Liver (tissue), 8 donors: ENCODE measurements at regions not wholly inside any gene's neighbourhood (a gene's known extent, or its start where the extent isn't known, plus 50 kb on each side); places are given as distances from the start of the nearest gene placed in this dataset.

Experiments
- DNase-seq: peaks from one replicate; pipeline ENCODE4 v3.0.0-alpha.2; 2017; ENCODE audit warnings: low spot score
- H3K27ac ChIP-seq, 2 donors: one replicate each; pipeline ENCODE4 v1.7.0; 2013; ENCODE audit warnings: inconsistent platforms in 2 of 2, low read length in 2 of 2, control low read depth in 1 of 2, low read depth in 1 of 2, mild to moderate bottlenecking in 1 of 2
- H3K27me3 ChIP-seq, 4 donors: one replicate each; pipeline versions ENCODE4 v1.6.1 to v1.7.0; 2013; ENCODE audit warnings: low read length in 3 of 4, inconsistent platforms in 1 of 4, mild to moderate bottlenecking in 1 of 4, moderate library complexity in 1 of 4; ENCODE audit not compliant: control insufficient read depth in 4 of 4, insufficient read depth in 4 of 4
- H3K36me3 ChIP-seq, 4 donors: one replicate each; pipeline versions ENCODE4 v1.6.1 to v1.7.0; 2013; ENCODE audit warnings: low read length in 3 of 4, mild to moderate bottlenecking in 3 of 4, low read depth in 1 of 4, moderate library complexity in 1 of 4; ENCODE audit not compliant: control insufficient read depth in 4 of 4, insufficient read depth in 3 of 4
- H3K4me1 ChIP-seq, 4 donors: one replicate each; pipeline versions ENCODE4 v1.6.1 to v1.7.0; 2013; ENCODE audit warnings: low read length in 3 of 4, mild to moderate bottlenecking in 3 of 4, moderate library complexity in 1 of 4; ENCODE audit not compliant: control insufficient read depth in 4 of 4, insufficient read depth in 4 of 4
- H3K4me3 ChIP-seq, 3 donors: one replicate each; pipeline versions ENCODE4 v1.6.1 to v1.7.0; 2013; ENCODE audit warnings: low read length in 3 of 3, control low read depth in 1 of 3, low read depth in 1 of 3, mild to moderate bottlenecking in 1 of 3
- H3K9ac ChIP-seq, 2 donors: one replicate each; pipeline ENCODE4 v1.7.0; 2013; ENCODE audit warnings: low read length in 2 of 2, mild to moderate bottlenecking in 2 of 2, moderate library complexity in 2 of 2, control low read depth in 1 of 2, low read depth in 1 of 2
- H3K9me3 ChIP-seq, 4 donors: one replicate each; pipeline versions ENCODE4 v1.6.1 to v1.7.0; 2013; ENCODE audit warnings: low read length in 3 of 4; ENCODE audit not compliant: control insufficient read depth in 4 of 4
- EGR1 ChIP-seq, 2 donors: IDR thresholded peaks; 2 replicates each; pipeline ENCODE4 v1.6.1; 2016 to 2018; ENCODE audit warnings: antibody characterized with exemption in 2 of 2, low read depth in 2 of 2
- FOXA1 ChIP-seq: IDR thresholded peaks from 2 replicates; pipeline ENCODE4 v1.6.1; 2016; ENCODE audit warnings: antibody characterized with exemption
- FOXA2 ChIP-seq: IDR thresholded peaks from 2 replicates; pipeline ENCODE4 v1.6.1; 2016; ENCODE audit warnings: antibody characterized with exemption
- GABPA ChIP-seq, 2 donors: IDR thresholded peaks in 1 of 2; conservative IDR thresholded peaks in 1 of 2; 2 replicates each; pipeline ENCODE4 v1.6.1; 2016; ENCODE audit warnings: antibody characterized with exemption in 2 of 2, mild to moderate bottlenecking in 1 of 2, moderate library complexity in 1 of 2
- HNF4A ChIP-seq, 2 donors: conservative IDR thresholded peaks; 2 replicates each; pipeline ENCODE4 v1.6.1; 2016; ENCODE audit warnings: antibody characterized with exemption in 2 of 2, mild to moderate bottlenecking in 2 of 2
- HNF4G ChIP-seq: IDR thresholded peaks from 2 replicates; pipeline ENCODE4 v1.6.1; 2016; ENCODE audit warnings: antibody characterized with exemption
- JUND ChIP-seq, 2 donors: IDR thresholded peaks; 2 replicates each; pipeline ENCODE4 v1.6.1; 2016; ENCODE audit warnings: antibody characterized with exemption in 2 of 2
- NR2F2 ChIP-seq: IDR thresholded peaks from 2 replicates; pipeline ENCODE4 v1.6.1; 2016; ENCODE audit warnings: antibody characterized with exemption
- RAD21 ChIP-seq, 2 donors: IDR thresholded peaks; 2 replicates each; pipeline ENCODE4 v1.6.1; 2016; ENCODE audit warnings: antibody characterized with exemption in 2 of 2, mild to moderate bottlenecking in 2 of 2
- REST ChIP-seq: IDR thresholded peaks from 2 replicates; pipeline ENCODE4 v1.6.1; 2016; ENCODE audit warnings: antibody characterized with exemption, mild to moderate bottlenecking
- RXRA ChIP-seq, 2 donors: IDR thresholded peaks; 2 replicates each; pipeline ENCODE4 v1.6.1; 2017 to 2018; ENCODE audit warnings: antibody characterized with exemption in 2 of 2, mild to moderate bottlenecking in 1 of 2
- SP1 ChIP-seq: IDR thresholded peaks from 2 replicates; pipeline ENCODE4 v1.6.1; 2018; ENCODE audit warnings: antibody characterized with exemption, mild to moderate bottlenecking
- TAF1 ChIP-seq: conservative IDR thresholded peaks from 2 replicates; pipeline ENCODE4 v1.6.1; 2016; ENCODE audit warnings: antibody characterized with exemption, mild to moderate bottlenecking
- YY1 ChIP-seq: IDR thresholded peaks from 2 replicates; pipeline ENCODE4 v1.6.1; 2016; ENCODE audit warnings: antibody characterized with exemption, mild to moderate bottlenecking
- WGBS: extraction: QIAGEN DNeasy Blood & Tissue Kit; methylation state at CpG from one replicate; pipeline ENCODE4 v1.1.7; 2013; 5-methylcytosine and 5-hydroxymethylcytosine counted together
- TF ChIP-seq, protein P1 (sequence below): IDR thresholded peaks from 2 replicates; pipeline ENCODE4 v1.6.1; 2016; ENCODE audit warnings: antibody characterized with exemption
- TF ChIP-seq, protein P2 (sequence below): fragments of 150-350 bp; IDR thresholded peaks from 2 replicates; pipeline ENCODE4 v1.5.1; 2017; ENCODE audit warnings: improper control_type of control experiment, low read depth, low read length; ENCODE audit not compliant: missing input control
- TF ChIP-seq, protein P3 (sequence below): IDR thresholded peaks from 2 replicates; pipeline ENCODE4 v1.6.1; 2016; ENCODE audit warnings: antibody characterized with exemption
- TF ChIP-seq, protein P4 (sequence below): IDR thresholded peaks from 2 replicates; pipeline ENCODE4 v1.6.1; 2016; ENCODE audit warnings: antibody characterized with exemption
- donor health status: healthy.
- donor health status: healthy.
- donor health status: healthy.
- donor health status: healthy.
- donor health status: healthy.

DNA sequence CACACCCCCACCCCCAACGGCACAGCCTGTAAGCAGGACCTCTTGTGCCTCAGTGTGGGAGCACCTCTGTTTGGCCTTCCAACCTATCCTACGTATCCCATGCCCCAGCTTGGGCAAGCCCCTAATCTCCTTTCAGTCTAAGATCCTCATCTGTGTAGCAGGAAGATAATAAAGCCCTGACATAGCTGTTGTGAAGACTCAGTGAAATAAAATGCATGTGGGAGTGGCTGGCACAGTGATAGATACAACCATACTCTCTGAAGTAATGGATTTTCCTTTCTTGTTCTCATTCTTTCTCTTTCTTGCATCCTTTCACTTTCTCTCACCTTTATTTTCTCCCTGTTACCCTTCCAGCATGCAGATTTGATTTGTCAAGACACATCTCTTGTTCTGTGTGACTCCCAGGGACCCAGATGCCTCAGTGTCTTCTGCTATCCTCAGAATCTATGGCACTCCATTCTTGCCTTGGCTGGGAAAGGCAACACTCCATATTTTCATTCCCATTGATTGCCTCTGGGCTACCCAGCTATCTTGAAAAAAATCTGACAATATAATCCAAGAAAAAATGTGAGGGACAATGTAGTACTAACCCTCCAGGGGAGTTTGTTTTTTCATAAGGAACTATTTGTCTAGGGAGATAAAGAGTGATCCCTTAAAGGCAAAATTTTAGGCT is 207.2 kb upstream of the SETBP1 start:
- Histone ChIP-seq H3K27ac (no peak overlapping the region), H3K4me3 (no peak overlapping the region), H3K4me1 (no peaks in the 10 kb centered on the region), H3K27me3 (no peaks in the 10 kb centered on the region), H3K9me3 (peaks cover 0 to 2% (median 0%) of the 10 kb centered on the region in 4 donors), H3K9ac (no peak overlapping the region), H3K36me3 (no peaks in the 10 kb centered on the region)
- no peak for DNase-seq
- TF ChIP-seq, protein P1, sequence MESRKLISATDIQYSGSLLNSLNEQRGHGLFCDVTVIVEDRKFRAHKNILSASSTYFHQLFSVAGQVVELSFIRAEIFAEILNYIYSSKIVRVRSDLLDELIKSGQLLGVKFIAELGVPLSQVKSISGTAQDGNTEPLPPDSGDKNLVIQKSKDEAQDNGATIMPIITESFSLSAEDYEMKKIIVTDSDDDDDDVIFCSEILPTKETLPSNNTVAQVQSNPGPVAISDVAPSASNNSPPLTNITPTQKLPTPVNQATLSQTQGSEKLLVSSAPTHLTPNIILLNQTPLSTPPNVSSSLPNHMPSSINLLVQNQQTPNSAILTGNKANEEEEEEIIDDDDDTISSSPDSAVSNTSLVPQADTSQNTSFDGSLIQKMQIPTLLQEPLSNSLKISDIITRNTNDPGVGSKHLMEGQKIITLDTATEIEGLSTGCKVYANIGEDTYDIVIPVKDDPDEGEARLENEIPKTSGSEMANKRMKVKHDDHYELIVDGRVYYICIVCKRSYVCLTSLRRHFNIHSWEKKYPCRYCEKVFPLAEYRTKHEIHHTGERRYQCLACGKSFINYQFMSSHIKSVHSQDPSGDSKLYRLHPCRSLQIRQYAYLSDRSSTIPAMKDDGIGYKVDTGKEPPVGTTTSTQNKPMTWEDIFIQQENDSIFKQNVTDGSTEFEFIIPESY, result no peak
- TF ChIP-seq REST (no peak), YY1 (no peak), GABPA (IDR thresholded peaks at IDR 0.05 in 1 of 2, conservative IDR thresholded peaks at IDR 0.05 in 1 of 2) (no peak), HNF4A (conservative IDR thresholded peaks at IDR 0.05) (no peak), TAF1 (no peak), NR2F2 (no peak), RAD21 (IDR thresholded peaks at IDR 0.05) (no peak), FOXA1 (no peak), HNF4G (no peak), SP1 (no peak), FOXA2 (no peak), EGR1 (IDR thresholded peaks at IDR 0.05; ENCODE audit: low read depth in 2 of 2) (no peak), JUND (IDR thresholded peaks at IDR 0.05) (no peak), RXRA (IDR thresholded peaks at IDR 0.05) (no peak)
- TF ChIP-seq, protein P2, sequence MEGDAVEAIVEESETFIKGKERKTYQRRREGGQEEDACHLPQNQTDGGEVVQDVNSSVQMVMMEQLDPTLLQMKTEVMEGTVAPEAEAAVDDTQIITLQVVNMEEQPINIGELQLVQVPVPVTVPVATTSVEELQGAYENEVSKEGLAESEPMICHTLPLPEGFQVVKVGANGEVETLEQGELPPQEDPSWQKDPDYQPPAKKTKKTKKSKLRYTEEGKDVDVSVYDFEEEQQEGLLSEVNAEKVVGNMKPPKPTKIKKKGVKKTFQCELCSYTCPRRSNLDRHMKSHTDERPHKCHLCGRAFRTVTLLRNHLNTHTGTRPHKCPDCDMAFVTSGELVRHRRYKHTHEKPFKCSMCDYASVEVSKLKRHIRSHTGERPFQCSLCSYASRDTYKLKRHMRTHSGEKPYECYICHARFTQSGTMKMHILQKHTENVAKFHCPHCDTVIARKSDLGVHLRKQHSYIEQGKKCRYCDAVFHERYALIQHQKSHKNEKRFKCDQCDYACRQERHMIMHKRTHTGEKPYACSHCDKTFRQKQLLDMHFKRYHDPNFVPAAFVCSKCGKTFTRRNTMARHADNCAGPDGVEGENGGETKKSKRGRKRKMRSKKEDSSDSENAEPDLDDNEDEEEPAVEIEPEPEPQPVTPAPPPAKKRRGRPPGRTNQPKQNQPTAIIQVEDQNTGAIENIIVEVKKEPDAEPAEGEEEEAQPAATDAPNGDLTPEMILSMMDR, result no peak
- TF ChIP-seq, protein P3, sequence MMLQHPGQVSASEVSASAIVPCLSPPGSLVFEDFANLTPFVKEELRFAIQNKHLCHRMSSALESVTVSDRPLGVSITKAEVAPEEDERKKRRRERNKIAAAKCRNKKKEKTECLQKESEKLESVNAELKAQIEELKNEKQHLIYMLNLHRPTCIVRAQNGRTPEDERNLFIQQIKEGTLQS, result no peak
- TF ChIP-seq, protein P4, sequence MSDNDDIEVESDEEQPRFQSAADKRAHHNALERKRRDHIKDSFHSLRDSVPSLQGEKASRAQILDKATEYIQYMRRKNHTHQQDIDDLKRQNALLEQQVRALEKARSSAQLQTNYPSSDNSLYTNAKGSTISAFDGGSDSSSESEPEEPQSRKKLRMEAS, result no peak
- 66% methylated on average over 2 of the region's 2 CpGs for WGBS
